ENCODE measurements at regions not wholly inside any gene's neighbourhood (a gene's known extent, or its start where the extent isn't known, plus 50 kb on each side); places are given as distances from the start of the nearest gene placed in this dataset.

DNA sequence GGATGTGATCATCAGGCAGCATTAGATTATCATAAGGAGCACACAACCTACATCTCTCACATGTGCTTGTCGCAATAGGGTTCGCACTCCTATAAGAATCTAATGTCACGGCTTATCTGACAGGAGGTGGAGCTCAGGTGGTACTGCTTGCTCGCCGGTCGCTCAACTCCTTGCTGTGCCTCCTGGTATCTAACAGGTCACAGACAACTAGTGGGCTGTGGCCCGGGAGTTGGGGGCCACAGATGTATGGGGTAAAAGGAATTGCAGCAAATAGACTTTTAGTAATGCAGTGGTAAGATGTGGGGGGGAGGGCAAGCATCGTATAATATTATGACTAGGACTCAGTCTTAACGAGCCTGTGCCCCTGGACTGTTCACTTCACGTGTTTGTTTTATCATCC lies 624.8 kb downstream of the CENPC start:
- peaks cover 0 to 2% (median 0%) of the 10 kb centered on the region in 4 donors for H3K4me1 Mint-ChIP-seq
- peaks cover 0 to 18% (median 2%) of the 10 kb centered on the region in 9 donors for H3K9me3 Mint-ChIP-seq
- POLR2A ChIA-PET, result no interaction called here
- DNase-seq (no peak), ATAC-seq (no peak)
- H3K27ac Mint-ChIP-seq, result no peak overlapping the region
- no peak overlapping the region for H3K4me3 Mint-ChIP-seq
- H3K36me3 Mint-ChIP-seq, result no peaks in the 10 kb centered on the region
- no peaks in the 10 kb centered on the region for H3K27me3 Mint-ChIP-seq

DNA sequence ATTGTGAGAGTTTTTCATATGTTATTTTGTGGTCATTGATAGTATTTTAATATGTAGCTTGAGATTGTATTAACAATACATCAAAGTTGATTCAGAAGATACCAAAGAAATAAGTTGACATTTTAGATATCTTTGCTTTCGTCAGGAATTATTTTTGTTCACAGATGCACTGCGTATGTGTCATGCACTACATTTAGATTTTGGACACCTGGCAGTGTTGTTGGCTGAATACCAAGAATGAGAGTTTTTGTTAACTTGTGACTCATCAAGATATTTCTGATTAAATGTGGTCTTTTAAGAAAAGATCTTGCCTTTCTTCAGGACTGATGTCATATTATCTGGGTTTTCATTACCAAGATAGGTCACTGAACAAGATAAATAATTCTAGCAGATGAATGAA lies 633.4 kb downstream of the CENPC start:
- Mint-ChIP-seq H3K4me3 (no peak overlapping the region), H3K4me1 (no peaks in the 10 kb centered on the region), H3K27ac (no peak overlapping the region), H3K9me3 (peaks cover 0 to 23% (median 4%) of the 10 kb centered on the region in 9 donors), H3K36me3 (no peaks in the 10 kb centered on the region), H3K27me3 (no peaks in the 10 kb centered on the region)
- ATAC-seq (no peak), DNase-seq (no peak)
- POLR2A ChIA-PET, result no interaction called here

DNA sequence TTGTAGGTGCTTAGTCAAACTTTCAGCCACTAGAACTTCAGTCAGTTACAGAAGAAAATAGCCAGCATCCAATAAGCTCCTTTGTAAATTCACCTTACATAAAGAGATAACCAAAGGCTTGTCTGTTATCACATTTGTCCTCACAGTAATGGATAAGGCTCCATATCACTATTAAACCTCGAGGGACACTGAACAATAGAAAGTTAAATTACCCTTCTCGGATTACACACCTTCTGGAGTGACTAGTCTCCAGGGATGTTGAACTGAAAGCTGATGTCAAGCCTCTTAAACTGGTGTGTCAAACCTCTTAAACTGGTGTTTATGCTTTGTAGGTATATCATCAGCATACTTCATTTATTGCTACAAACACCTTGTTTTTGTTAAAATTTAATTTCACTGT lies 639.0 kb downstream of the CENPC start:
- H3K27me3 Mint-ChIP-seq, result no peaks in the 10 kb centered on the region
- no peaks in the 10 kb centered on the region for H3K36me3 Mint-ChIP-seq
- POLR2A ChIA-PET, result no interaction called here

DNA sequence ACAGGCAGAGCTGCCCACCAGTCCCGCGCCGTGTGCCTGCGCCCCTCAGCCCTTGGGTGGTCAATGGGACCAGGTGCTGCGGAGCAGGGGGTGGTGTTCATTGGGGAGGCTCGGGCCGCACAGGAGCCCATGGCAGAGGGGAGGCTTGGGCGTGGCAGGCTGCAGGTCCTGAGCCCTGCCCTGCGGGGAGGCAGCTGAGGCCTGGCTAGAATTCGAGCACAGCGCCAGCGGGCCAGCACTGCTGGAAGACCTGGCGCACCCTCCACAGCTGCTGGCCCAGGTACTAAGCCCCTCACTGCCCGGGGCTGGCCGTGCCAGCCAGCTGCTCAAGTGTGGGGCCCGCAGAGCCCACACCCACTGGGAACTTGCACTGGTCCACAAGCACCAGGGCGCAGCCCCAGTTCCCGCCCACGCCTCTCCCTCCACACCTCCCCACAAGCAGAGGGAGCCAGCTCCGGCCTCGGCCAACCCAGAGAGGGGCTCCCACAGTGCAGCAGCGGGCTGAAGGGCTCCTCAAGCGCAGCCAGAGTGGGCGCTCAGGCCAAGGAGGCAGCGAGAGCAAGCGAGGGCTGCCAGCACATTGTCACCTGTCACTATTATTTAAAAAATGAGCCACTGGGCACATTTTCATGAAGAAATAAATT lies 645.8 kb downstream of the CENPC start:
- POLR2A ChIA-PET, result no interaction called here
- Mint-ChIP-seq H3K36me3 (no peaks in the 10 kb centered on the region), H3K27ac (no peak overlapping the region), H3K9me3 (peaks cover 0 to 15% (median 0%) of the 10 kb centered on the region in 9 donors), H3K4me3 (no peak overlapping the region), H3K27me3 (no peaks in the 10 kb centered on the region), H3K4me1 (no peaks in the 10 kb centered on the region)
- DNase-seq (no peak), ATAC-seq (no peak)

More for the DNA sequence above, 639.0 kb downstream of the CENPC start:
- Mint-ChIP-seq H3K9me3 (peaks cover 0 to 38% (median 4%) of the 10 kb centered on the region in 9 donors), H3K27ac (no peak overlapping the region), H3K4me1 (no peaks in the 10 kb centered on the region), H3K4me3 (no peak overlapping the region)
- ATAC-seq (no peak), DNase-seq (no peak)

DNA sequence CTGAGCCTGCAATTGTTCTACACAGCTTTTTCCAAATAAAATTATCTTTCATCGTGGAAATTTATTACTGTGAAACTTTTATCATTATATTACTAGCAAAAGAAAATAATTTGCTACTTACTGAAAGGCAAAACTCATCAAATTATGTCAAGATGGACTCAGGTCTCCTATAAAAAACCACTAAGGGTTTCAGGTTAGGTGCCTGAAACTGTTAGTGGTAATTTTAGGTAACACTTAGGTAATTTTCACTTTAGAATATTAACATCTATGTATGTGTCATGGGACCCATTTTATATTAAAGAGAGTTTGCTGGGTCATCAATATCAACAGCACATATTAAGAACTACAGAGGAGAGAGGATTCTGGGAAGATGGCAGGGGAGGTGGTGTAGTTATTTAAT lies 651.5 kb downstream of the CENPC start:
- ATAC-seq, result no peak
- DNase-seq, result no peak
- H3K4me3 Mint-ChIP-seq, result no peak overlapping the region
- H3K4me1 Mint-ChIP-seq, result no peaks in the 10 kb centered on the region
- no peaks in the 10 kb centered on the region for H3K36me3 Mint-ChIP-seq
- no peaks in the 10 kb centered on the region for H3K27me3 Mint-ChIP-seq
- POLR2A ChIA-PET, result no interaction called here
- peaks cover 0 to 10% (median 8%) of the 10 kb centered on the region in 9 donors for H3K9me3 Mint-ChIP-seq
- H3K27ac Mint-ChIP-seq, result no peak overlapping the region

DNA sequence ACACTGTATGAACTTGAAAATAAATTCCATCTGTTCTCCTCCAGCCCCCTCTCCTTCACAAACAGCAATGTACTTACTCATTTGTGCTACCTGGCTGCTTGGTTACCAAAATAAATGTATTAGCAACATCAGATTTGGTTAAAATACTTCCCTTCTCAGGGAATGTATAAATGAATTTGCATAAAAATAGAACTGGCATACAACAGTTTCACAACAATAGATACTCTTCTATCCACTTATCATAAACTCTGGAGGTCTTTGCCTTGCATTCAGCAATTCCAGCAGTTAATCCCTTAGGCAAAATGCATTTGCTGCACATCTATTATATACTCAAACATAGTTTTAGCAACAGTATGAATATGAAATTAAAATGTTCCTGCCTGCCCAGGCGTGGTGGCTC lies 658.2 kb downstream of the CENPC start:
- no peak overlapping the region for H3K27ac Mint-ChIP-seq
- DNase-seq (no peak), ATAC-seq (no peak)
- no peaks in the 10 kb centered on the region for H3K36me3 Mint-ChIP-seq
- no peak overlapping the region for H3K4me3 Mint-ChIP-seq
- H3K4me1 Mint-ChIP-seq, result no peaks in the 10 kb centered on the region
- peaks cover 0 to 18% (median 5%) of the 10 kb centered on the region in 9 donors for H3K9me3 Mint-ChIP-seq
- POLR2A ChIA-PET, result no interaction called here
- H3K27me3 Mint-ChIP-seq, result no peaks in the 10 kb centered on the region

DNA sequence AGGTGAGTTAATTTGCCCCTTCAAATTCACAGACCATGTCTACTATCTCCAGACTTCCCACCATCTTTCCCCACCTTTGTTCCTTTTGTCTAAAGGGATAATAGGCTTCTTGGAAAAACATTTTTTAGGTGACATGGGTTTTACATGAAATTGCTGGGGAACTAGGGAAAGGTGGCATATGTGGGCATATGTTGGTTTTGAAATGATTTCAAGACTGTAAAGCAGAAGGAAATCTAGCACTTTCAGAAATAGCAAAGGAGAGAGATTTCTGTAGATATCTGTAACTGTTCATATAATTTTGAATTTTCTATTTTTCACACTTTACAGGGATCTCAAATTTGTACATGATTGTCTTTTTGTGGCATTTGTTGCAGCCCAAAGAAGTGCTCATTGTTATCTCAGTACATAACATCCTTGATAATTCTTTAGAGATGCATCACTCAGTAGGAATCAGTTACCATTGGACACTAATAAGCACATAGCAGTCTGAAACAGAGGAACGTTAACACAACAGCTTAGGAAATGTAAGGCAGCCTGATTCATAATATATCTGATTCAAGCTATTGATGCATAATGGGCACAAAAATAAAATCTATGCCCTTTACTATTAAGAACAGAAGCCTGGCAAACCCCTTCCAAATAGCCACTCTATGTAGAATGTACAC lies 659.7 kb downstream of the CENPC start:
- Mint-ChIP-seq H3K36me3 (no peaks in the 10 kb centered on the region), H3K27me3 (no peaks in the 10 kb centered on the region), H3K9me3 (peaks cover 0 to 21% (median 8%) of the 10 kb centered on the region in 9 donors), H3K27ac (no peak overlapping the region), H3K4me3 (no peak overlapping the region), H3K4me1 (no peaks in the 10 kb centered on the region)
- ATAC-seq, result no peak
- DNase-seq, result no peak
- POLR2A ChIA-PET, result no interaction called here

DNA sequence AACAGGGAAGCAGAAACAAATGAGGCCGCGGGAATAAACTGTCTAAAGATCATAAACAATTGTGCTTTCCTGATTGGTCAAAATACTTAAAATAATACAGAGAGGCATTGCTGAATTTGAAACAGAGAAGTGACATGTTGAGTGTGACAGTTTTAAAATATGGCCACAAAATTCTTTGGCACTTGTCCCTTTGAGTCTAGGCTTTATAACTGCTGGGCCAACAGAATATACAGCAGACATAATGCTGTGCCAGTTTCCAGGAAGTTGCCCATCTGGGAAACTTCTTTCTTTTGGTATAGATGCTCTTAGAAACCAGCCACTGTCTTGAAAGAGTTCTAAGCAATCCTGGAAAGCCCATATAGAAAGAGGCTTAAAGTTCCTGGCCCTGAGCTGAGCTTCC lies 668.4 kb downstream of the CENPC start:
- peaks cover 0 to 17% (median 3%) of the 10 kb centered on the region in 9 donors for H3K9me3 Mint-ChIP-seq
- H3K4me1 Mint-ChIP-seq, result no peaks in the 10 kb centered on the region
- ATAC-seq (no peak), DNase-seq (no peak)
- H3K36me3 Mint-ChIP-seq, result no peaks in the 10 kb centered on the region
- no peak overlapping the region for H3K4me3 Mint-ChIP-seq
- POLR2A ChIA-PET, result no interaction called here
- H3K27ac Mint-ChIP-seq, result no peak overlapping the region
- H3K27me3 Mint-ChIP-seq, result no peaks in the 10 kb centered on the region

DNA sequence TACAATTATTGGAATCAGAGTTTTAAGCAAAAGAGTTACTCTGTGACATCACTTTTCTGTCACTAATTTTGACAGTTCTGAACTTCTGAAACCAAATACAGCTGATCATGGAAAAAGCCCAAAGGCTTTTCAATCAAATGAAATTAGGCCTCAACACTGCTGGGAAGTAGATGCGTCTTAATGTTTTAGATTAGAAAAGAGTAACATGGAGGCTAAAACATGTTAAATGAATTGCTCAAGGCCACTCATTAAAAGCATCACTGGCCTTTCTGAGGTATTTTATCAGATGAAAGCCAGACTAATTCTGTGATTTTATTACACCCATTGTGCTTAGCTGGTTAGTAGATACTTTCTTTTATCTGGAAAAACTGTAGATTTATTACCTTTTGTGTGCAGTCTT lies 672.6 kb downstream of the CENPC start:
- ATAC-seq, result no peak
- POLR2A ChIA-PET, result no interaction called here
- no peak for DNase-seq
- no peaks in the 10 kb centered on the region for H3K4me1 Mint-ChIP-seq
- H3K9me3 Mint-ChIP-seq, result peaks cover 0 to 9% (median 0%) of the 10 kb centered on the region in 9 donors
- no peak overlapping the region for H3K27ac Mint-ChIP-seq
- no peak overlapping the region for H3K4me3 Mint-ChIP-seq
- no peaks in the 10 kb centered on the region for H3K27me3 Mint-ChIP-seq
- no peaks in the 10 kb centered on the region for H3K36me3 Mint-ChIP-seq

DNA sequence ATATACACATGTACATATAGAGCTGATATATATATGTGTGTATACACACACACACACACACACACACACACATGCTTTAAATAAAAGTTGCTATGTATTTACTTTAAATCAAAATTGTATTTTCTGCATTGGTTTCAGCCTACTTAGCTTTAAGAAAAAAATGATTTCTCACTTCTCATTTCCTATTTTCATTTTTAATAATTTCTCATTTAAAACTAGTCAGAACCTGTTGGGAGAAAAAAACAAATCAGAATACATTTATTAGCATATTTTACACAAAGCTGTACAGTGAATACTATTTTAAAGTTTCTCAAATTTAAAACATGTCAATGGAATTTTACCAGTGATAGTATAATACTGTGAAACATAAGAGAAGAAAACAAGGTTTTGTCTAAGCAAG lies 681.8 kb downstream of the CENPC start:
- ATAC-seq, result no peak
- no peak for DNase-seq
- no peaks in the 10 kb centered on the region for H3K4me1 Mint-ChIP-seq
- H3K36me3 Mint-ChIP-seq, result no peaks in the 10 kb centered on the region
- peaks cover 0 to 5% (median 3%) of the 10 kb centered on the region in 9 donors for H3K9me3 Mint-ChIP-seq
- no peaks in the 10 kb centered on the region for H3K27me3 Mint-ChIP-seq
- no peak overlapping the region for H3K27ac Mint-ChIP-seq
- POLR2A ChIA-PET, result no interaction called here
- H3K4me3 Mint-ChIP-seq, result no peak overlapping the region

DNA sequence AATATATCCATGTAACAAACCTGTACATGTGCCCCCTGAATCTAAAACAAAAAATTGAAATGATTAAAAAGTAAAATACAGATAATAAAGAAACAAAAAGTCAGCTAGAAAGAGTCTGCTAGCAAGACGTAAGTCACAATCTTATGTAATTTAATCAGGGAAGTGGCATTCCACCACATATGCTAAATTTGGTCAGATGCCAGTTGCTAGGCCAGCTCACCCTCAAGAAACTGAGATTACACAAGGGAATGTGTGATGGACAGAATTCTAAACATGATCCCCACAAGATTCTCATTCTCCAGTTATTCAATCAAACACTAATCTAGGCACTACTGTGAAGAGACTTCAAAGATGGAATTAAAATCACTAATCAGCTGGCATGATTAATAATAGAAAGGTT lies 689.3 kb downstream of the CENPC start:
- no peak for ATAC-seq
- no peak overlapping the region for H3K4me3 Mint-ChIP-seq

DNA sequence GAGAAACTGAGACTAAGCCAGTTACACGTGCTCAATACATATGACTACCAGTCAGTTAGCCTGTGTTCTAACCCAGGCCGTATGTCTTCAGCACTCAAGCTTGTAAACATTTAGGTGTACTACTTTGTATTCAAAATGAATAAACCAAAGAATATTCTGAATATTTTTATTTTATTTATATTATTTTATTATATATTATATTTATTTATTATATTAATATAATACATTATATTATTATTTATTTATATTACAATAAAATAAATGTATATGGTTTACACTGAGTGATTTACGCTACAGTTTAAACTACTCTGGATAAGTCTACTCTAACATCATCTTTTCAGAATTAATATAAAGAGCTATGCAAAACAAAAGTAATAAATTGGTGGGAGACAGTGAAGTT lies 691.5 kb downstream of the CENPC start:
- Mint-ChIP-seq H3K27me3 (no peaks in the 10 kb centered on the region), H3K4me3 (no peak overlapping the region), H3K27ac (no peak overlapping the region), H3K4me1 (no peaks in the 10 kb centered on the region), H3K36me3 (no peaks in the 10 kb centered on the region), H3K9me3 (peaks cover 0 to 2% (median 0%) of the 10 kb centered on the region in 9 donors)
- POLR2A ChIA-PET, result no interaction called here
- DNase-seq (no peak), ATAC-seq (no peak)

More for the DNA sequence above, 689.3 kb downstream of the CENPC start:
- no peaks in the 10 kb centered on the region for H3K27me3 Mint-ChIP-seq
- H3K4me1 Mint-ChIP-seq, result no peaks in the 10 kb centered on the region
- H3K27ac Mint-ChIP-seq, result no peak overlapping the region
- no peaks in the 10 kb centered on the region for H3K36me3 Mint-ChIP-seq
- POLR2A ChIA-PET, result no interaction called here
- no peak for DNase-seq
- peaks cover 0 to 4% (median 0%) of the 10 kb centered on the region in 9 donors for H3K9me3 Mint-ChIP-seq

DNA sequence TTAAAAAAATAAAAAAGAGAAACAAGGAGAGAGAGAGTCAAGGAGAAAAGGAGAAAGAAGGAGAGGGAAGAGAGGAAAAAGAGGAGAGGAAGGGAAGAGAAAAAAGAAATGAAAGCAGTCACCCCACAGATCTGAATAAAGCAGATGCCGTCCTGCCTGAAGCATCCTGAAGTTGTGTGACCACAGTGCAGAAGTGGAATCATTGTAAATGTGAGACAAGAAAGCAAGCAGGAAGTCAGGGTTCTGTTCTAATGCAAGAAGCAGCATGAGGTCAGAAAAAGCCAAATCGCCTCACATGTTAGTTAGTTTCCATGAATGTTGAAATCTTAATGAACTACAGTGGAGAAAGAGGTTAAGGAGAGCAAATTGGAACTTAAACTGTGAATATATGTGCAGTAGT lies 692.5 kb downstream of the CENPC start:
- Mint-ChIP-seq H3K36me3 (no peaks in the 10 kb centered on the region), H3K4me3 (no peak overlapping the region), H3K27me3 (no peaks in the 10 kb centered on the region), H3K27ac (no peak overlapping the region), H3K9me3 (no peaks in the 10 kb centered on the region), H3K4me1 (no peaks in the 10 kb centered on the region)
- ATAC-seq (no peak), DNase-seq (no peak)
- POLR2A ChIA-PET, result no interaction called here

DNA sequence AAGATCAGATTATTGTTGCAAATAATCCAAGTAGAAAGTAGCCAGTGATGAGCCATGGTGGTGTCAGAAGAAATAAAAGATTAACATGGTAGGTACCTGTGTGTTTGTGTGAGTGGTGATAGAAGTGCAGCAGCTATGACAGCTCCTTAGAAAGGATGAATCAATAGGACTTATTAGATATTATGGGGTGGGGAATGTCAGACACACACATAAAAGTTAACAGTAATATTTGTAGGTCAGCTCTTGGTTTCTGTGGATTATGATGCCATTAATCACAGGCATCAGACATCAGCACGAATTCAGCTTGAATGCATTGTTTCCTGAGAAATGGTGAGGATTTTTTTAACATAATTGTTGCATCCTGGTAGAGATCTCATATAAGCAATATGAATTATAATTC lies 695.7 kb downstream of the CENPC start:
- H3K36me3 Mint-ChIP-seq, result no peaks in the 10 kb centered on the region
- ATAC-seq (no peak), DNase-seq (no peak)
- POLR2A ChIA-PET, result no interaction called here
- no peak overlapping the region for H3K27ac Mint-ChIP-seq
- no peaks in the 10 kb centered on the region for H3K4me1 Mint-ChIP-seq
- no peaks in the 10 kb centered on the region for H3K27me3 Mint-ChIP-seq
- no peaks in the 10 kb centered on the region for H3K9me3 Mint-ChIP-seq
- no peak overlapping the region for H3K4me3 Mint-ChIP-seq

Measured in naive thymus-derived CD8-positive, alpha-beta T cell (primary cell).